Lower leg skin (tissue), 3 donors: ENCODE measurements at regions not wholly inside any gene's neighbourhood (a gene's known extent, or its start where the extent isn't known, plus 50 kb on each side); places are given as distances from the start of the nearest gene placed in this dataset.

ENCODE experiments used
- CTCF ChIP-seq, 3 donors: fragments of 450-650 bp; IDR thresholded peaks; one replicate each; pipeline ENCODE4 v1.5.1; 2016; ENCODE audit warnings: antibody characterized with exemption in 3 of 3, mild to moderate bottlenecking in 3 of 3, moderate library complexity in 2 of 3
- POLR2A ChIP-seq, 2 donors: fragments of 450-650 bp; IDR thresholded peaks; one replicate each; pipeline ENCODE4 v1.6.1; 2016 to 2017; ENCODE audit warnings: antibody characterized with exemption in 2 of 2, mild to moderate bottlenecking in 1 of 2, moderate library complexity in 1 of 2

- TF ChIP-seq CTCF (IDR thresholded peaks at IDR 0.05) (no peak), POLR2A (IDR thresholded peaks at IDR 0.05) (no peak)
Observed at GRCh38 chr3:22724420-22724819, 478.7 kb upstream of the UBE2E2 start.
